Astrocyte of the spinal cord (primary cell): ENCODE measurements at regions not wholly inside any gene's neighbourhood (a gene's known extent, or its start where the extent isn't known, plus 50 kb on each side); places are given as distances from the start of the nearest gene placed in this dataset.
A peak's percentile ranks its signal among the peaks of the same experiment; 100 is the strongest.

ENCODE experiments used
- DNase-seq: peaks from one replicate; pipeline ENCODE4 v3.0.0; 2011; ENCODE audit warnings: low read depth, low spot score
- H3K4me3 ChIP-seq: 2 replicates; pipeline ENCODE4 v1.5.1; 2011; ENCODE audit warnings: low read depth, mild to moderate bottlenecking, low read length, moderate library complexity
- in situ Hi-C: cut with HindIII; loops from 2 replicates; pipeline ENCODE4 v1.10.0; 2017; ENCODE audit warnings: low sequenced_read_pairs
- TF ChIP-seq, protein P1 (sequence below): IDR thresholded peaks from 2 replicates; pipeline ENCODE4 v1.5.1; 2012; ENCODE audit warnings: low read depth, mild to moderate bottlenecking, low read length, inconsistent platforms

DNA sequence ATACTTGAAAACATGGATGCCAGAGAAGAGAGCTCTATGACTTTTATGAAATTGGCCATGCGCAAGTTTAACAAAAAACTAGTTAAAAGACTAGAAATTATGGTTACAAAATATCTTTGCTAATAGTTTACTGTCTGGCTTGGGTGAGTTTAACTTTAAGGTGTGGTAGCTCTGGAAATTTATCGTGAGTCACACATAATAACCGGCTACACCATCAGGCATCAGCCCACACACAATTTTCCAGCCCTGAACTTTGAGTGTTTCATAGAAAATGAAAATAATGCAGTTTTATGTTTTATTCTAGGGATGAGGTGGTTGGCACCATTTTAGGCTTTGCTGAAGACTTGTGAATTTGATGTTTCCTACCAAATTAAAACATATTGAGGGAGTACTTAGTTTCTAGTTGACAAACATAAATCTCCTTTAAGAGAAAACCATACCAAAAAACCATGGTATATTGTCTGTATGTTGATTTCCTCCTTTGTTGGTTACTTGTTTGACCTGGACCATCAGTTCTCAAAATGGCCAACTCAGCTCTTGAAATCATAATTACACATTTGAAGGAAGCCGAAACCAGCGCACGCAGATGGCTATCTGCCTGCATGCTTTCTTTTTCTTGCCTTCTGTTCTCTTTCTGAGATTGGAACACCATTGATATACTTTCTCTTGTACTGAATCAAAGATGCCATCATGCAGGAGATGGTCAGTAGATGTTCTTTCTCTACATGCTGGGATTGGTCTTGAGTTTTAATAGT is 125.1 kb downstream of the AKAP11 start:
- TF ChIP-seq, protein P1, sequence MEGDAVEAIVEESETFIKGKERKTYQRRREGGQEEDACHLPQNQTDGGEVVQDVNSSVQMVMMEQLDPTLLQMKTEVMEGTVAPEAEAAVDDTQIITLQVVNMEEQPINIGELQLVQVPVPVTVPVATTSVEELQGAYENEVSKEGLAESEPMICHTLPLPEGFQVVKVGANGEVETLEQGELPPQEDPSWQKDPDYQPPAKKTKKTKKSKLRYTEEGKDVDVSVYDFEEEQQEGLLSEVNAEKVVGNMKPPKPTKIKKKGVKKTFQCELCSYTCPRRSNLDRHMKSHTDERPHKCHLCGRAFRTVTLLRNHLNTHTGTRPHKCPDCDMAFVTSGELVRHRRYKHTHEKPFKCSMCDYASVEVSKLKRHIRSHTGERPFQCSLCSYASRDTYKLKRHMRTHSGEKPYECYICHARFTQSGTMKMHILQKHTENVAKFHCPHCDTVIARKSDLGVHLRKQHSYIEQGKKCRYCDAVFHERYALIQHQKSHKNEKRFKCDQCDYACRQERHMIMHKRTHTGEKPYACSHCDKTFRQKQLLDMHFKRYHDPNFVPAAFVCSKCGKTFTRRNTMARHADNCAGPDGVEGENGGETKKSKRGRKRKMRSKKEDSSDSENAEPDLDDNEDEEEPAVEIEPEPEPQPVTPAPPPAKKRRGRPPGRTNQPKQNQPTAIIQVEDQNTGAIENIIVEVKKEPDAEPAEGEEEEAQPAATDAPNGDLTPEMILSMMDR = no peak
- H3K4me3 ChIP-seq = no peak overlapping the region
- no peak for DNase-seq

DNA sequence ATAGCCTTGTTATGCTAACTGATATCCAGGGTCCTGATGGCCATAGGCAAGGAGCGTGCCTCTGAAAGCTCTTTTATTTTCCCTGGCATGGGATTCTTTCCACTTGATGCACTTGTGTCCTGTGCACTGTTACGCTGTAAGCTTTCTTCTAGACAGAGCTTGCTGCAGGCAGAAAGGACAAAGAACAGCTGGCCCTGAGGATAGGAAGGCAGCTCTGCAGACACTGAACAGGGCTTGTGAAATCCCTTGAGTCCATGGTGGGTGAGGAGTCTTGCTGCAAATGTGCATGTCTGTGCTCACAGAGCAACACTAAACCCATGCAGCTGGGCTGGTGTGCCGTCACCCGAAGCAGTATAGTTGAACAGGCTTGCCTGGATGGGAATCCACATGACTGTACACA is 126.6 kb downstream of the AKAP11 start:
- in situ Hi-C loops = no loop called here
- no peak for DNase-seq
- TF ChIP-seq, protein P1 = no peak
- H3K4me3 ChIP-seq = no peak overlapping the region

More for the DNA sequence above, 125.1 kb downstream of the AKAP11 start:
- in situ Hi-C loops = no loop called here

DNA sequence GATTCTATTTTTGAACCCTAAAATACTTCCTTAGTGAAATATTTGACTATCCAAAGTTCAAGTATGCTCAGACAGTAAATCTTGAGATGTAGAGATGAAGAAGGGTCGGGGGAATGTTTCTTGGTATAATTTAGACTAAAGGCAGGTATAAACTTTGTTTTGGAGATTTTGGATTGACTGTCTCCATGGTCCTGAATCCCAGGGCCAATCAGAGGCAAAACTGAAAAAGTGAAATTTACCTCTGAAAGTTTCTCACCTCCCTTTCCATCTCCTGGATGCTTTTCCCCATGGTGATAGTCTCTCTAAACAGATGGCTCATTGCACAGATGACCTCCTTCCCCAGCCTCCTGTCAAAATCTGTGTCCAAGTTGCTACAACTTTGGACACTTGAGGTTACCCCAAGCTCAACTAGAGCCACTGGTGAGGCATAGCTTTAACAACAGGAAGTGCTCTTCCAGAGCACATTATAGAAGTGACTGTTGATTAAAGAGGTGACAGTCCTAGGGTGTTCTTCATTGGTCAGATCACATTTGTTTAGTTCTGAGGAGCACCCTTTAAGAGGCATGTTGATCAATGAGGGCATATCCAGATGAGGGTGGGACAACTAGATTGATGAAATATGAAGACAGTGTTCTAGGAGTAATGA is 128.4 kb downstream of the AKAP11 start:
- TF ChIP-seq, protein P1 = no peak
- no peak overlapping the region for H3K4me3 ChIP-seq
- DNase-seq = no peak
- in situ Hi-C loops = no loop called here

DNA sequence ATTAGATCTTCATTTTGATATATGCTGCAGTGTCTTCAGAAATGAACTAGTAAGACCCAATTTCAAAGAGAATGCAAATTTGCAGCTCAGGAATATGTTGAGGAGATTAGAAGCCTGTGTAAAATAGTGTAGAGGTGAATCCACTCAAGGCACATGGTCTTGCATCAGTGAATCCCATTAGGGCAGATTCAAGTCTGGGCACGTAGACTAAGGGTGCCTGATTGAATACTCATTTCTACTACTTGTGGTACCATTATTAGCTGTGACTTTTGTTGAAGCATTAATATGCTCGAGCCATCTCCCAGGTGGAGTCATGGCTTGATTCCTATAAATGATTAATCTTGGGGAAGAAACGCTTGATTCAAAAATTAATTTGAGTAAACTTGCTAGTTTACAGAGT is 129.4 kb downstream of the AKAP11 start:
- in situ Hi-C loops = no loop called here
- no peak for DNase-seq
- H3K4me3 ChIP-seq = no peak overlapping the region
- TF ChIP-seq, protein P1 = no peak

DNA sequence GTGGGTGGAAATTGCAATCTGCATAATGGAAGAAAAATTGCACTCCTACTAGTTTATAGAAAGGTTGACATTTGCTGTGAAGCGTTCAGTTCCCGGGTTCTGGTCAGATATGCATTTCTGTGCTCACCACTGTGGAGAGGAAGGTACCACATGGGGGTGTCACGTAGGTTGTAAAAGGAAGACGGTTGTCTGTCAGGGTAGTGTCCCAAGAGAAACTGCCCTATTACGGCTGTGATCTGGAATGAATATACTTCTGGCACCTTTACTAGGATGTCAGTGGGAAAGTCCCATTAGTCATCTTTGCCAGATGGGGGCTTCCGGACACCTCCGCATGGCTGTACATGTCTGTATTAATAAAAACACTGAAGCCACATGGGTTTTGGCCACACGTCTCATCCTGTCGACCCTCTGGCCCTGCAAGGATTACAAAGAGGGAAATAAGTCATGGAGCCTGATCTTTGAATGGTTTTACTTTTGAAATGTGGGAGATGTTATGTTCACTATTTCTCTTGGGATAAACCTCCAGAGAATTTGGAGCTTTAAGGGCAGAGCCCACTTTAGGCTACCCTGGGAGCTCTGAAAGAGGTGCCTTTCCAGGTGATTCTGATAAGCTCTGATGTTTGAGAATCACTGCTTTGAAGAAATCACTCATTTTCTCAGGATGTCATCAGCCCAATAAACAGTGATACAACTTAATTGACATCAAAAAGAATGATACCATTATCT is 133.9 kb downstream of the AKAP11 start:
- H3K4me3 ChIP-seq = no peak overlapping the region
- DNase-seq = peak; percentile 65
- in situ Hi-C loops = no loop called here
- TF ChIP-seq, protein P1 = no peak

DNA sequence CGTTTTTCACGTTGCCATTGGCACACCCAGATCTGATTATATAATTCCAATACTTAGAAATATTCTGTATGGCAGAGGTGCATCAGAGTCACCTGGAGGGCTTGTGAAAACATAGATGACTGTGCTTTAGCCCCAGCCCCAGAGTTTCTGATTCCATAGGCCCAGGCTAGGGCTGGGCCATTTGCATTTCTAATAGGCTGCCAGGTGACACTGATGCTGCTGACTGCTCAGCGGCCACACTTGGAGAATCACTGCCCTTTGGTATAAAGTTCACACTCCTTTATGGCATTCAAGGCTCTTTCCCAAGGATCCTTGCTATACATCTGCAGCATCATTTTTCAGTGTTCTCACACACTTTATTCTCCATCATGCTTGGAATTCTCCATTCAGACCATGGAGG is 137.1 kb downstream of the AKAP11 start:
- in situ Hi-C loops = no loop called here
- DNase-seq = no peak

More for the DNA sequence above, 137.1 kb downstream of the AKAP11 start:
- no peak overlapping the region for H3K4me3 ChIP-seq
- TF ChIP-seq, protein P1 = no peak
